Activated CD4-positive, alpha-beta T cell treated with anti-CD3 and anti-CD28 coated beads, Interleukin-10, Interleukin-2, amounts not matched to agents 100 ng/mL and 50 ng/mL, durations not matched to agents 16 hours and 8 hours (primary cell): ENCODE measurements at regions not wholly inside any gene's neighbourhood (a gene's known extent, or its start where the extent isn't known, plus 50 kb on each side); places are given as distances from the start of the nearest gene placed in this dataset.

ENCODE experiments used
- DNase-seq: peaks from one replicate; pipeline ENCODE4 v3.0.0-alpha.2; 2020

DNA sequence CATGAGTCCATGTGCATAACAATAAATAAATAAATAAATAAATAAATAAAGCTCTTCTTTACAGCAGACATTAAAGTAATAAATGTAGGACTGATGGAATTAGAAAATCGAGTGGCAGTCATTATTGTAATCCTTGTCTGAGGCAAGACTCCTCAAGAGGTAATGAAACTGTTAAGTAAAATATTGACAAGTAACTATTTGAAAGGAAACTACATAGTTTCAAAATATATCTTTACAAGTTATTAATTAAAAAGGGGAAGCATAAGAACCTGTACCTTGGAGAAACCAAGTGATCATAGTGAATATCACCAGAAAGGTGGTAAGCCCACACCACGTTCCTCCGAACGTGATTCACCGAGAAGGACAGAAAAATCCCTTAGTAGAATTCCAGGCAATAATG is 285.6 kb upstream of the SORCS1 start:
- DNase-seq = no peak

DNA sequence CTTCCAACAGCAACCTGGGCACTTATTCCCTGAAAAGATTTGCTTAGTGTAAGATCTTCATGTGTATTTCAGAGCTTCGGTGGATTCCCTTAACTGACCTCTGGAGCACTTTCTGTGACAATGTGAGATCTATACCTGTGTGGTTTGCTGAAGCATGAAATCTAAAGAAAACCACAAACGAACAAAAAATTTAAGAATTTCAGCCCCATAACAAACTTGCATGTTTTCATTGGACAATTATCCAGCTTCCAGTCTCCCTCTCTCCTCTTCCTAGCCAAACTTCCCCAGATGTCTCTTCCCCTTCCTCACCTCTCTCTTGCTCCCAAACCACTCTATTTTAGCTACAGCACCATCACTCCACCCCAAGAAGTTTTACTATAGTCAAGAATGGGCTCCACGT is 279.9 kb upstream of the SORCS1 start:
- no peak for DNase-seq

- DNase-seq = no peak
Measured at GRCh38 chr10:107443813-107444212, 279.3 kb upstream of the SORCS1 start.

DNA sequence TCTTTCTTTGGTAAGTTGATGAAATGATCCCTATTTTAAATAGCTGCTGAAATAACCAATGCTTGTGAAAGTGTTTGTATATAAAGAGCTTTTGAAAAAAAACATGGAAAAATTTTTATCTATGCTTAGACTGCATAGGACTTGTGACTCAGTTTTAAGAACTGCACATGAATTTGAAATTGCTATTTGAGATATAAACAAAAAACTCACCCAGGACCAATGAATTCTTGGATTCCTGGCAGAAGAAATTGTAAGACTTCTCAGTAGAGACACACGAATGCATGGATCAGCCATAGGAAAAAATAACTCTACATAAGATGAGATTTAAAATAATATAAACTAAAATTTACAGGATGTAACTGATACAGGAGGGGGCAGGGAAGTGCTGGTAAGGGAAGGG is 278.8 kb upstream of the SORCS1 start:
- no peak for DNase-seq

DNA sequence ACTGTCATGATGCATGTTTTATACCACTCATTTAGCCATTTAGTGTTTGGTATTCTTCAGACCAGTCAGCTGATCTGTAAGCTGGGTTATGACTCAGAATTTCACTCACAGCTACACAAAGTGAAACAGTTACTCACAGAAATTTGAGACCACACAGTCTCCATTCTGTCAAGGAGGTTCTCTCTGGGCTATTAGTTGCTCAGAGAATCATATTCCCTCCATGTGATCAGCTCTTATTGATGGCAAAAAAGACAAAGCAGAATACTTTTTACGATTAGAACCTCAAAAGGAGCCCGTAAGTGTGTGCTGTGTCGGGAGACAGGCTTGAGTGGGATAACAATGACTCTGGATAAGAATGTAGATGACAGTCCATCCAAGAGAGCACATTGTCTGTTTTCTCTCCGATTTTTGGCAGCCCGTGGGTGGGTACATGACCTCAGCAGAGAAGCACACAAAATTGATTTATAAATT is 277.6 kb upstream of the SORCS1 start:
- DNase-seq = peak; percentile 45

DNA sequence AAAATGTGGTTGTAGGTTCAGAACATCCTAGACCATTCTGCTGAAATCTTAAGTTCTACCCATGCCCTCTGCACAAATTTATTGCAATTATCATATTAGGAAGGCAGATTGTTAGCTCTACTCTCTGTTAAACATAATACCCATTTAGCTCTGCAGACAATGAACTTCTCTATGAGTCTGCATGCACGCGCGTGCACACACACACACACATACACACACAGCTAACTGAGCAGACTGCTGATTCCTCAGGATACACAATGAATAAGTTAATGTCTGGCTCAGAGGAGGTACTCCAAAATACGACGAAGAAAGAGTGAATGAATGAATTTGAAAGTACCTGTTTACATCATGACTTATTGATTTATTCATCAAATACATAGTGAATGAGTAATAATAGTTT is 276.2 kb upstream of the SORCS1 start:
- DNase-seq = peak; percentile 11

DNA sequence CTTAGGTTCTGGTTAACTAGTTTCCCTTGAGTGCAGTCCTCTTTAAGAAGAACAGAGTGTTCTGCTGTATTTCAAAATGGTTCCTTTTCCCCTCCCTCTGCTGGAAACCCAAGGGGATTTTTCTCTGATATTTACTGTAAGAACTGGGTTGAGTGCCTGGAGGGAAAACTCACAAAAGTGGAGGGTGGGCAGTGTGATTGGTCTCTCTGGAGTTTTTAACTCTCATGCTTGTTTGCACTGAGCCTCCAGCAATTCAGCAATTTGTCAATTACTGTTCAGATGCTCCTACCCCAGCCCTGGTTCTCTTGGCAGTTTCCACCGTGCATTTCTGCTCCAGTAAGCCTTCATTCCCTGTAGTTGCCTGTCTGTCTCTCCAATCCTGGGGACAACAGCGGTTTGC is 273.4 kb upstream of the SORCS1 start:
- no peak for DNase-seq

DNA sequence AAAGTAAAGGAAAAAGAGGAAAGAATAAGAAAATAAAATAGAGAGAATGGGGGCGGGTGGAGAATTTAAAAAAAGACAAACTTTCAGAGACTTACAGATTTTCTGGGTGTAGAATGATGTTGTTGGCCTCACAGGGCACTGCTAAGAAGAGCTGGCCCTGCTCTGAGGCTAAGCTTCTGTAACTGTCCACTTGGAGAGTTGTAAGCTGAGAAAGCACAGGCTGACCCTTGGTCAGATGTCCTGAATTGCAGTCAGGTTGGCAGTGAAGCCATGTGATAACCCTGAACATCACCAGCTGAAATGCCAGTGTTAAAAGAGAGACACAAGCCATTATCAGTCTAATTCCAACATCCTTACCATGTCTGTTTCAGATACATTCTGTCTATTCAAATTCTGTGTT is 272.1 kb upstream of the SORCS1 start:
- DNase-seq = no peak

DNA sequence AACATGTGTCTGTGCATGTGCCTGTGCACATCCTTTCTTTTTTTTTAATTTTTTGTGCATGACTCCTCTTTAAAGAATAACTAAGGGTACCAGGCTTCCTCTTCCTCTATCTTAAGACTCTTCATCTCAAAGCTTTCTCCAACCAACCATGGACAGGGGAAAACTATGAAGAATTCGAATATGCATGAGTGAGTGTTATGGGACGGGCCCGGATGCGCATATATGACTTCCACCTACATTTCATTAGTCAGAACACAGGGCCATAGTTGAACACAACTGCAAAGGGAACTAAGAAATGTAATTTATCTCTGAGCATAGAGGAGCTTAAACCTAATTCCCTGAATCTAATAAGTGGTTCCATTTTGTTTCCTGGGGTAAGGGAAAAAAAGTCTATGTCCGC is 270.3 kb upstream of the SORCS1 start:
- no peak for DNase-seq

DNA sequence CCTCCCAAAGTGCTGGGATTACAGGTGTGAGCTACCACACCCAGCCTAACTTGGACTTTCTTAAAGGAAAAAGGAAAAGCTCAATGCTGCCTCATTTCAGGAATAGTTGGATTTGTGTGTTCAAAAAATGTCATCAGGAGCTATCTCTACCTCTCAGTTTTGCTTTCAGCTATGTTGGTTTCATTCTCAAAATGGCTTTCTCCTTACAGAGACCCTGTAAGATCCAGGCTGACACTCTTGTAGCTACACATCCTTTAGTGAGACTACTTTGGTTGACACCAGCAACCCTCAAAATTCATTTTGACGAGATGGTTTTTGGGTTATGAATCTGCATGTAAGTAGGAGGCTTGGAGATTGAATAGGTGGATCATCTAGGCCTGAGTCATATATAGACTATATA is 269.7 kb upstream of the SORCS1 start:
- DNase-seq = no peak

DNA sequence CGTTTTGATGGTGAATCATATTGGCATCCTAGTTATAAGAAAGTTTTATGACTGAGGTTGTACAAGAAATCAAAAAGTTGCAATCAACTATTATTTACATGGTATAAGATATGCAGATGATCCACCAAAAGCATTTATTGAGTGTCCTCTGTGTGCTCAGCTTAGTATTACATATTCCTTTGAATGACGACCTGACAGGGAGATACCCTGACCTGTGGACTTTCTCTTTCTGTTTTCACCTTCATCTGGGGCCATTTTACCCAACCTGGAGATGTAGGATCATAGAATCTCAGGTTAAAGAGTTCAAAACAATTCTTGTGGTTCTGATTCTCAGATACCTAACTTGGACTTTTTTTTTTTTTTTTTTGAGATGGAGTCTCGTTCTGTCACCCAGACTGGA is 269.1 kb upstream of the SORCS1 start:
- no peak for DNase-seq

- no peak for DNase-seq
Measured at GRCh38 chr10:107430446-107430845, 265.9 kb upstream of the SORCS1 start.

GRCh38 chr10:107427016-107427415 is 262.5 kb upstream of the SORCS1 start:
- no peak for DNase-seq

GRCh38 chr10:107425931-107426553 is 261.5 kb upstream of the SORCS1 start:
- DNase-seq = no peak

- no peak for DNase-seq
Measured at GRCh38 chr10:107424628-107425027, 260.1 kb upstream of the SORCS1 start.

DNA sequence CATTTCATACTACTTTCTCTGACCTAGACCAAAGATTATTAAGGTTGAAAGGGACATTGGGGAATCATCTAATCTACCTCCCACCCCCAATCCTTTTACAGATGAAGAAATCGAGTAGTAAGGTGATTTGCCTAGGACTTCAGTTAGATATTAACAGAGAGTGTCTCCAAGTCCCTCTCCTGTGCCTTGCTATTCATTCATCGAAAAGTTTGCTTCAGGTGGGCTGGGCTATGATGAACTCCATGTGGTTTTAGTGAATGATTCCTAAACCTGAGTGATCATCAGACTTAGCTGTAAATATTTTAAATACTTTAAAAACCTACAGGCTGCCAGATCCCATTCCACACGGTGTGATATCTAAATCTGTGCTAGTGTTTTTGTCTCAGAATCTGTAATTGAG is 259.4 kb upstream of the SORCS1 start:
- no peak for DNase-seq

GRCh38 chr10:107422681-107423080 is 258.2 kb upstream of the SORCS1 start:
- DNase-seq = no peak

GRCh38 chr10:107420196-107420595 is 255.7 kb upstream of the SORCS1 start:
- DNase-seq = no peak

GRCh38 chr10:107418085-107418806 is 253.7 kb upstream of the SORCS1 start:
- DNase-seq = no peak

- no peak for DNase-seq
Measured at GRCh38 chr10:107417446-107417845, 252.9 kb upstream of the SORCS1 start.

DNA sequence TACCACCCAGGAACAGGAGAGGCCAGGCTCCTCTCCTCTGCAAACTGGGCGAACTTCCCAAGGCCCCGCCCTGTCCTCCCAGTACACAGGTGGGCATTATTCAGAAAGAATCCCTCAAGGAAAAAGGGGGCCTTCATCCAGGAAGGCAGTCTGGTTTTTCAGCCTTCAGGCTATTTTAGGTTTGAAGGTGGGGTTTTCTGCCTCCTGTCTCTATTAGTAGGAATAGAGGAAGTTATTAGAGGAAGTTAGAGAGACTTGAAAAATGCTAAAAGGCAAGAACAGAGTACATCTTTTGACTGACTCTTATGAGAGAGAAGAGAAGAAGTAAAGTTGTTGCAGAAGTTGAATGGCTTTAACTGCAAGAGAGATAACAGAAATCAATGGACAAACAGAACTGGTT is 250.9 kb upstream of the SORCS1 start:
- no peak for DNase-seq

DNA sequence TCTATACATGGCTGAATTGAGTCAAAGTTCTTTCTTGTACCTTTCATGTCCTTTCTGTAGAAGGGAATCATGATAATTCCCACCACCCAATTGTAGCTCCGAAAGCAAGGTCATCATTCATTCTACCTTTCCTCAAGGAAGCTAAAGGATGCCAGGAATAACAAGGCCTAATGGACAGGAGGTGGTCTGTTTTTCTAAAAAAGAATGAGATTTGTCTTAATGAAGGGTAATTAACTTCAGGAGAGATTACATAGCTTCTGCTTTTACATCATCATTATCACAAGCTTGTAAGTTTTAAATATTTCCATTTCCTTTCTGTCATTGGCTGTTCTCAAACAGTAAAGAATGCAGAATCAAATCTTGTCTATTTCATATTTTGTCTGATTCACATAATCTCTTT is 249.5 kb upstream of the SORCS1 start:
- DNase-seq = no peak

DNA sequence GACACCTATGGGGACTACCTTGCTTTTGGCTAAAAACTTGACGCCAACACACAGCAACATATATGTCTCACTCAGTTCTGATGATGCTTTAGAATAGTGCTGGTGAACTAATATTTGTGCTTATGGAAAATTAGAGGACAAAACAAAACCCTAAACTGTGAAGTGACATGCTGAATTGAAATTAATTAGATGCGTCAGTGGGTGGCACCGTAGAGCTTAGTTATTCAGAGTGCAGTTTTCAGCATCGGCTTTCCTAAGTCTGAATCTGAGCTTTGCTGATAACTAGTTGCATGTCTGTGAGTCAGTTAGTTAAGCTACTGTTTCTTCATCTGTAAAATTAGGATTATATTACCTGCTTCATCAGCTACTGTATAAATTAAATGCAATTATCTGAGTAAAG is 245.0 kb upstream of the SORCS1 start:
- DNase-seq = peak; percentile 0

DNA sequence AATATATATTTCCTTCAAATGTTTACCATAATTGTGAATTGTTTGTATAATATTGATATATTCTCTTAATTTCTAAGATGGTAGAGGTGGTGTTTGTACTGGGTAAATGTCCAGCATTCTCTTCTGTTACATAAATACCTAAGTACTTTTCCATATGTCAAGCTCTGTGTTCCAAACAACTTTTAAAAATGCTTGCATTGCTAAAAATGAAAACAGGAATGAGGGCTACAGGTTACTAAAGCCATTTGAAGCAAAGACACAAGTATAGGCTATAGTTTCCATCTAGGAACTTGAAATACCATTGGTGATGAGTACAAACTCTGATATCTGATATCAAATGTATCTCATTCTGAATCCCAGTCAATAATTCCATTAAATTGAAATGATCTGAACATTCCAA is 233.6 kb upstream of the SORCS1 start:
- DNase-seq = no peak

DNA sequence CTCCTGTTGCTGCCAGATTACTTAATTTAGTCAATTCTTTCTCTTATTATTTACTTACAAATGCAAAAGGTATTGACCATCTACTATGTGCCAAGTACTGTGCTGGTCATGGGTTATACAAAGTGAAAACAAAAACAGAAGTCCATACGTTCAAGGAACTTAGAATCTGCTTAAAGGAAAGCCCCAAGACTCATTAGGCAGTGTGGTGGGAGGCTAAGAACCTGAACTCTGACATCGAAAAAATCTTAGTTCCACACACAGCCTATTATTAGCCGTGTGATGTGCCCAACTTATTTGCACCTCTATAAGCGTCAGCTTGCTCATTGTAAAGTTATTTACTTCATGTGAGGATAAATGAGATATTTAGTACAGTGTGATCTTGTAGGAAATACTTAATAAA is 227.4 kb upstream of the SORCS1 start:
- DNase-seq = no peak
